Vagina (tissue), 2 donors: ENCODE measurements at regions not wholly inside any gene's neighbourhood (a gene's known extent, or its start where the extent isn't known, plus 50 kb on each side); places are given as distances from the start of the nearest gene placed in this dataset.

Experiments used
- DNase-seq, 2 donors: peaks; one replicate each; pipeline ENCODE4 v3.0.0-alpha.2; 2017; ENCODE audit errors: extremely low spot score in 2 of 2
- H3K27ac ChIP-seq: fragments of 200-600 bp; sonication (generic); one replicate; pipeline ENCODE4 v1.5.1; 2019
- H3K27me3 ChIP-seq: fragments of 200-600 bp; sonication (generic); one replicate; pipeline ENCODE4 v1.5.1; 2019
- H3K36me3 ChIP-seq, 2 donors: fragments of 200-600 bp; sonication (generic); one replicate each; pipeline ENCODE4 v1.5.1; 2017 to 2019
- H3K4me1 ChIP-seq: fragments of 200-600 bp; sonication (generic); one replicate; pipeline ENCODE4 v1.5.1; 2019
- H3K4me3 ChIP-seq, 2 donors: fragments of 200-600 bp; sonication (generic); 1 replicate in 1 of 2; 2 replicates in 1 of 2; pipeline ENCODE4 v1.5.1; 2016 to 2019
- H3K9me3 ChIP-seq: fragments of 200-600 bp; sonication (generic); one replicate; pipeline ENCODE4 v1.5.1; 2019
- POLR2A ChIP-seq, 2 donors: fragments of 450-650 bp; IDR thresholded peaks; one replicate each; pipeline ENCODE4 v1.6.1; 2017; ENCODE audit warnings: antibody characterized with exemption in 2 of 2, mild to moderate bottlenecking in 2 of 2, moderate library complexity in 2 of 2
- POLR2AphosphoS5 ChIP-seq, 2 donors: sonication (generic); formaldehyde crosslinking; IDR thresholded peaks; one replicate each; pipeline ENCODE4 v1.9.0; 2017; ENCODE audit warnings: antibody characterized with exemption in 2 of 2, mild to moderate bottlenecking in 2 of 2, low read depth in 1 of 2; ENCODE audit not compliant: insufficient read depth in 1 of 2
- intact Hi-C: fragments of 100-400 bp; cut with DNase I; formaldehyde crosslinking; loops from one replicate; pipeline ENCODE4 v1.15.1; 2023
- TF ChIP-seq, protein P1 (sequence below), 3 experiments: fragments of 450-650 bp in 2 of 3; fragments of 200-600 bp in 1 of 3; sonication (generic) in 1 of 3; IDR thresholded peaks; one replicate each; pipeline ENCODE4 v1.5.1; 2017 to 2019; ENCODE audit warnings: antibody characterized with exemption in 3 of 3, mild to moderate bottlenecking in 2 of 3, moderate library complexity in 2 of 3

DNA sequence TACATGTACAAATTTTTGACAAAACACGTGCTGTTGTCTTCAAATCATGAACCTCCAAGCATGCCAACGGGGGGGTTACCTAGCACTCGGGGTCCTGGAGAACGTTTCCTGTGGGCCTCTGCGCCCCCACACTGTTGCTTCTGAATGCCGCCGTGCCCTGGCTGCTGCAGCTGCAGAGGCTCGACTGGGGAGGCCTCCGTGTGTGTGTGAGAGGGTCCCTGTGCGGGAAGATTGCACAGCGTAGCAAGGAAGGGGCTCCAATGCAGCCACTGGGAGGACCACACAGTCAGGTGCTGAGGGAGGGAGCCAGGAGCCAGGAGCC is 1322.2 kb downstream of the TBC1D22A start:
- intact Hi-C loops = no loop called here
- Histone ChIP-seq H3K4me1 (peaks cover 10% of the 10 kb centered on the region), H3K9me3 (no peaks in the 10 kb centered on the region), H3K27ac (no peak overlapping the region), H3K36me3 (no peaks in the 10 kb centered on the region), H3K4me3 (no peak overlapping the region), H3K27me3 (no peaks in the 10 kb centered on the region)
- TF ChIP-seq, protein P1, sequence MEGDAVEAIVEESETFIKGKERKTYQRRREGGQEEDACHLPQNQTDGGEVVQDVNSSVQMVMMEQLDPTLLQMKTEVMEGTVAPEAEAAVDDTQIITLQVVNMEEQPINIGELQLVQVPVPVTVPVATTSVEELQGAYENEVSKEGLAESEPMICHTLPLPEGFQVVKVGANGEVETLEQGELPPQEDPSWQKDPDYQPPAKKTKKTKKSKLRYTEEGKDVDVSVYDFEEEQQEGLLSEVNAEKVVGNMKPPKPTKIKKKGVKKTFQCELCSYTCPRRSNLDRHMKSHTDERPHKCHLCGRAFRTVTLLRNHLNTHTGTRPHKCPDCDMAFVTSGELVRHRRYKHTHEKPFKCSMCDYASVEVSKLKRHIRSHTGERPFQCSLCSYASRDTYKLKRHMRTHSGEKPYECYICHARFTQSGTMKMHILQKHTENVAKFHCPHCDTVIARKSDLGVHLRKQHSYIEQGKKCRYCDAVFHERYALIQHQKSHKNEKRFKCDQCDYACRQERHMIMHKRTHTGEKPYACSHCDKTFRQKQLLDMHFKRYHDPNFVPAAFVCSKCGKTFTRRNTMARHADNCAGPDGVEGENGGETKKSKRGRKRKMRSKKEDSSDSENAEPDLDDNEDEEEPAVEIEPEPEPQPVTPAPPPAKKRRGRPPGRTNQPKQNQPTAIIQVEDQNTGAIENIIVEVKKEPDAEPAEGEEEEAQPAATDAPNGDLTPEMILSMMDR (IDR thresholded peaks at IDR 0.05) = no peak
- TF ChIP-seq POLR2AphosphoS5 (IDR thresholded peaks at IDR 0.05; ENCODE audit: insufficient read depth in 1 of 2, low read depth in 1 of 2) = no peak
- DNase-seq = no peak

DNA sequence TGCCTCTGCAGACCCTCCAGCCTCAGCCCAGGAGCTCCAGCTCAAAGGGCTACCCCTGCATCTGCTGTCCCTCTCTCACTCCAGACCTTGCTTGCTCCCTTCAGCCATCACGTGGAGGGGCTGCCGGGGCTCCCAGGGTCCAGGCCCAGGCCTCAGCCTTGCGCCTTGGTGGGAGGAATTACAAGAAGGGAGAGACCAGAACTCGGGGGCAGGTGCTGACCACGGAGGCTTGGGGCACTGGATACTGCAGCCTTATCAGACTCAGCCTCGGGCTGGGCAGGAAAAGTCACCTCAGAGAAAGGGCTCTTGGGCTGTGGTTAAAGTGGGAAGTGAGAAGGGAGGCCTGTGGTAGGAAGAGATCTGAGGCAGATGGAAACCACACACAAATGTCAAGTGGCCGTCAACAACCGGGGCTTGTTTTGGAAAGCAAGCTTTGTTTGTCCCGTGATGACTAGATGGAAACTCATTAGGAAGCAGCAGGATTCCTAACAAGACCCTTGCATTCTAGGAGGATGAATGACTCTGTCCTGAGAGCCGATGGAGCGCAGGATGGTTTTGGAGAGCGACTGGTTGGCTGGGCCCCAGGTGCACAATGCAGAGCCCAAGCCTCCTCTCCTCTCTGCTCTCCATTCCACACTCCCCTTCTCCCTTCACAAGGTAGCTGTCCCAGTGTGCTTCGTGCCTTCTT is 1321.7 kb downstream of the TBC1D22A start:
- TF ChIP-seq POLR2AphosphoS5 (IDR thresholded peaks at IDR 0.05; ENCODE audit: insufficient read depth in 1 of 2, low read depth in 1 of 2) (no peak), POLR2A (IDR thresholded peaks at IDR 0.05) (no peak)
- TF ChIP-seq, protein P1 (IDR thresholded peaks at IDR 0.05) = no peak
- peaks cover 5% of the 10 kb centered on the region for H3K4me1 ChIP-seq
- DNase-seq = no peak
- H3K9me3 ChIP-seq = no peaks in the 10 kb centered on the region
- H3K36me3 ChIP-seq = no peaks in the 10 kb centered on the region
- no peak overlapping the region for H3K27ac ChIP-seq
- no peaks in the 10 kb centered on the region for H3K27me3 ChIP-seq
- H3K4me3 ChIP-seq = no peak overlapping the region
- intact Hi-C loops = no loop called here

DNA sequence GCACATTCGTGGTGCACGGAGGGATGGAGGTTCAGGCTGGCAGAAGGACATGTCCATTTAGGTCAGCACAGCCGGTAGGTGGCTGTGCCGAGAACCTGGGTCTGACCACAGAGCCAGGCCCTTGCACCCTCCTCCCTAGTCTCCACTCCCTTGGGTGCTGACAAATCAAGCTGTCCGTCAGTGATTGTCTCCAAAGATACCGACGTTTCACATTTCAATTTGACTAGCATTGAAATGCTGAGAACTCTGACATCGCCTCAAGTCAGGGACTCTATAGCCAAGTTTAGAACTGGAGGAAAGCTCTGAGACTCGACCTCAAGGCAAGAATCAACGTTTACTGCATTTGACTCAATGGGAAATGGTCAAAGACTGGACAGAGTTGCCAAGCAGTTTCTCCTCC is 1321.1 kb downstream of the TBC1D22A start:
- DNase-seq = no peak
- Histone ChIP-seq H3K36me3 (no peaks in the 10 kb centered on the region), H3K27me3 (no peaks in the 10 kb centered on the region), H3K4me1 (no peaks in the 10 kb centered on the region), H3K4me3 (no peak overlapping the region), H3K9me3 (no peaks in the 10 kb centered on the region), H3K27ac (no peak overlapping the region)
- no peak for TF ChIP-seq POLR2A (IDR thresholded peaks at IDR 0.05)
- TF ChIP-seq, protein P1 (IDR thresholded peaks at IDR 0.05) = no peak
- TF ChIP-seq POLR2AphosphoS5 (IDR thresholded peaks at IDR 0.05; ENCODE audit: insufficient read depth in 1 of 2, low read depth in 1 of 2) = no peak
- intact Hi-C loops = no loop called here

DNA sequence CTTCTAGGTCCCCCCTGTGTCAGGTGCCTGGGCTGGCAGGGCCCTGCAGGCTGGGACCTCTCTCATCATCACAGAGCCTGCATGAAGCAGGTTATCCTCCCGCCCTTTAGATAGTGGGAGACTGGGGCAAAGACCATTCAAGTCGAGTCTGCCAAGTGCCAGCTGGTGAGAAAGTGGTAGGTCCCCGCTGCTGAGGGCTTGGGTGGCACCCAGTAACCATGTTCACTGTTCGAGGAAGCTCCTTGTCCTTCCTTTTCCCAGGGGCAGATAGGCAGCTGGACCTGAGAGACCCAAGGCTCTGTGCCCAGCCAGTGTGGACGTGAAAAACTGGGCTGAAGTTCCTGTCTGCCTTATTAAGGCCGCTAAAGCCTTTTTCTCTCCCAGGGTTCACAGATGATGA is 1319.8 kb downstream of the TBC1D22A start:
- Histone ChIP-seq H3K4me3 (no peak overlapping the region), H3K4me1 (no peaks in the 10 kb centered on the region), H3K36me3 (no peaks in the 10 kb centered on the region), H3K9me3 (no peaks in the 10 kb centered on the region), H3K27me3 (no peaks in the 10 kb centered on the region), H3K27ac (no peak overlapping the region)
- TF ChIP-seq POLR2A (IDR thresholded peaks at IDR 0.05) (no peak), POLR2AphosphoS5 (IDR thresholded peaks at IDR 0.05; ENCODE audit: insufficient read depth in 1 of 2, low read depth in 1 of 2) (no peak)
- TF ChIP-seq, protein P1 (IDR thresholded peaks at IDR 0.05) = no peak
- DNase-seq = no peak
- intact Hi-C loops = no loop called here

DNA sequence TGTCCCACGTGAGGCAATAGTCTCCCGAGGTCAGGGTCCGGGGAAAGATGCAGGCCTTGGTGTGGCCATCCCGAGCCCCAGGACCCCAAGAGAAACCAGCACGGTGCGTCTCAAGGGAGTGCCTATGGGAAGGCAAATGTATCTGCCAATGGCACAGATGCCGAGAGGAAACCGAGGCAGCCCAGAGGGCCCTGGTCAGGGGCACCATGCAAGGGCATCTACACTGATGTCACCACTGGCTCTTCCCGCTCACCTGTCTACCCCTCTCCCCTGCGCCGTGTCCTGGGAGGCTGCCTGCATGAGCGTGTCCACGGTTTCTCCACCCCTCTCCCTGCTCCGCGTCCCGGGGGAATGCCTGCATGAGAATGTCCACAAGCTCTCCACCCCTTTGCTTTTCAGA is 1318.8 kb downstream of the TBC1D22A start:
- intact Hi-C loops = no loop called here

More for the DNA sequence above, 1318.8 kb downstream of the TBC1D22A start:
- Histone ChIP-seq H3K27ac (no peak overlapping the region), H3K9me3 (no peaks in the 10 kb centered on the region), H3K4me1 (no peaks in the 10 kb centered on the region), H3K4me3 (no peak overlapping the region), H3K27me3 (no peaks in the 10 kb centered on the region), H3K36me3 (no peaks in the 10 kb centered on the region)
- no peak for DNase-seq
- TF ChIP-seq POLR2AphosphoS5 (IDR thresholded peaks at IDR 0.05; ENCODE audit: insufficient read depth in 1 of 2, low read depth in 1 of 2) (no peak), POLR2A (IDR thresholded peaks at IDR 0.05) (no peak)
- TF ChIP-seq, protein P1 (IDR thresholded peaks at IDR 0.05) = no peak
